GM21423 (cell line): ENCODE measurements at regions not wholly inside any gene's neighbourhood (a gene's known extent, or its start where the extent isn't known, plus 50 kb on each side); places are given as distances from the start of the nearest gene placed in this dataset.
"Not testable (repeated sequence)": the region's sequence is repeated elsewhere in the genome, so short reads cannot be mapped to it uniquely, and the experiment has no call there.

Source experiments
- ATAC-seq: cut with Tn5 transposase; IDR thresholded peaks from one replicate; pipeline ENCODE4 v1.9.1; 2021; ENCODE audit warnings: mild to moderate bottlenecking, moderate library complexity; ENCODE audit not compliant: unreplicated experiment

GRCh38 chr12:9313479-9313878 lies 105.3 kb upstream of the PZP start:
- ATAC-seq: not testable (repeated sequence)

- ATAC-seq: not testable (repeated sequence)
Measured at GRCh38 chr12:9312406-9313392, 104.5 kb upstream of the PZP start.

- not testable (repeated sequence) for ATAC-seq
Measured at GRCh38 chr12:9311454-9311853, 103.3 kb upstream of the PZP start.

GRCh38 chr12:9310645-9311044 lies 102.5 kb upstream of the PZP start:
- ATAC-seq: not testable (repeated sequence)

- ATAC-seq: not testable (repeated sequence)
Measured at GRCh38 chr12:9309749-9310148, 101.6 kb upstream of the PZP start.

GRCh38 chr12:9308745-9309144 lies 100.5 kb upstream of the PZP start:
- ATAC-seq: not testable (repeated sequence)

GRCh38 chr12:9308163-9308562 lies 100.0 kb upstream of the PZP start:
- not testable (repeated sequence) for ATAC-seq

GRCh38 chr12:9307255-9307654 lies 99.1 kb upstream of the PZP start:
- not testable (repeated sequence) for ATAC-seq

- not testable (repeated sequence) for ATAC-seq
Measured at GRCh38 chr12:9306004-9306403, 97.8 kb upstream of the PZP start.

- not testable (repeated sequence) for ATAC-seq
Measured at GRCh38 chr12:9304540-9304939, 96.3 kb upstream of the PZP start.

GRCh38 chr12:9295872-9296271 lies 87.7 kb upstream of the PZP start:
- ATAC-seq: not testable (repeated sequence)

- ATAC-seq: not testable (repeated sequence)
Measured at GRCh38 chr12:9294072-9294620, 86.0 kb upstream of the PZP start.

- not testable (repeated sequence) for ATAC-seq
Measured at GRCh38 chr12:9293391-9293790, 85.2 kb upstream of the PZP start.

- ATAC-seq: not testable (repeated sequence)
Measured at GRCh38 chr12:9289984-9290383, 81.8 kb upstream of the PZP start.

GRCh38 chr12:9284724-9285123 lies 76.5 kb upstream of the PZP start:
- ATAC-seq: not testable (repeated sequence)

- peak; percentile 29 for ATAC-seq
Measured at GRCh38 chr12:9284197-9284596, 76.0 kb upstream of the PZP start.

- ATAC-seq: peak; percentile 85
Measured at GRCh38 chr12:9283346-9284095, 75.3 kb upstream of the PZP start.

- ATAC-seq: no peak
Measured at GRCh38 chr12:9276990-9277389, 68.8 kb upstream of the PZP start.

GRCh38 chr12:9273276-9273675 lies 65.1 kb upstream of the PZP start:
- ATAC-seq: no peak

- no peak for ATAC-seq
Measured at GRCh38 chr12:9271875-9272274, 63.7 kb upstream of the PZP start.

GRCh38 chr12:9264546-9264945 lies 56.4 kb upstream of the PZP start:
- no peak for ATAC-seq
